OCI-LY7 (cell line): ENCODE measurements at regions not wholly inside any gene's neighbourhood (a gene's known extent, or its start where the extent isn't known, plus 50 kb on each side); places are given as distances from the start of the nearest gene placed in this dataset.

Experiments
- BruUV-seq: library from RNA; stranded (reverse); fragments of 400-500 nt; replicated peaks from 2 replicates; lab custom pipeline; 2021; lab: Mats Ljungman, UMichigan
- CTCF ChIA-PET: fragments of 300-600 bp; sonication (Branson Sonifier 250); formaldehyde crosslinking; loops from one replicate; lab custom pipeline; 2022; ENCODE audit warnings: antibody characterized with exemption; ENCODE audit not compliant: unreplicated experiment; lab: Charles Lee
- POLR2A ChIA-PET: fragments of 300-600 bp; sonication (Branson Sonifier 250); formaldehyde crosslinking; loops from one replicate; lab custom pipeline; 2022; ENCODE audit warnings: antibody characterized with exemption; lab: Charles Lee
- DNase-seq: peaks from one replicate; pipeline ENCODE4 v3.0.0-alpha.2; 2015; ENCODE audit warnings: low spot score
- H2AFZ ChIP-seq: fragments of 200-600 bp; sonication (generic), shearing (Covaris generic); 2 replicates; pipeline ENCODE4 v1.6.1; 2014; ENCODE audit warnings: mild to moderate bottlenecking, antibody characterized with exemption, low read length, moderate library complexity
- H3K27ac ChIP-seq: fragments of 200-600 bp; sonication (generic); 2 replicates; pipeline ENCODE4 v1.5.1; 2014; ENCODE audit warnings: mixed run types, low read depth, mild to moderate bottlenecking, moderate library complexity, low read length, inconsistent platforms; ENCODE audit not compliant: poor library complexity, severe bottlenecking
- H3K36me3 ChIP-seq: fragments of 200-600 bp; sonication (generic); 2 replicates; pipeline ENCODE4 v1.6.1; 2014; ENCODE audit warnings: mild to moderate bottlenecking, antibody characterized with exemption, low read length, moderate library complexity, mixed read lengths; ENCODE audit not compliant: insufficient read depth
- H3K4me1 ChIP-seq: fragments of 200-600 bp; sonication (generic); 2 replicates; pipeline ENCODE4 v1.5.1; 2014; ENCODE audit warnings: mild to moderate bottlenecking, low read length; ENCODE audit not compliant: insufficient read depth, poor library complexity, severe bottlenecking
- H3K4me2 ChIP-seq: fragments of 200-600 bp; sonication (generic); 2 replicates; pipeline ENCODE4 v1.6.1; 2014; ENCODE audit warnings: mild to moderate bottlenecking, low read length
- H3K4me3 ChIP-seq: fragments of 200-600 bp; sonication (generic); 2 replicates; pipeline ENCODE4 v1.5.1; 2014; ENCODE audit warnings: mild to moderate bottlenecking, low read depth, low read length; ENCODE audit not compliant: poor library complexity, severe bottlenecking
- H3K79me2 ChIP-seq: fragments of 200-600 bp; sonication (generic); 2 replicates; pipeline ENCODE4 v1.6.1; 2016; ENCODE audit warnings: low read depth, mild to moderate bottlenecking, low read length, moderate library complexity, mixed read lengths; ENCODE audit not compliant: insufficient read depth
- H3K9me2 ChIP-seq: fragments of 200-600 bp; sonication (generic); 2 replicates; pipeline ENCODE4 v1.6.1; 2016; ENCODE audit warnings: mild to moderate bottlenecking, low read length, mixed read lengths; ENCODE audit not compliant: insufficient read depth
- H3K9me3 ChIP-seq: fragments of 200-600 bp; sonication (generic); 2 replicates; pipeline ENCODE4 v1.6.1; 2014; ENCODE audit warnings: mild to moderate bottlenecking, mixed run types, low read length, mixed read lengths
- H4K20me1 ChIP-seq: fragments of 200-600 bp; sonication (generic); 2 replicates; pipeline ENCODE4 v1.6.1; 2014; ENCODE audit warnings: mild to moderate bottlenecking, antibody characterized with exemption, low read length, moderate library complexity, mixed read lengths; ENCODE audit not compliant: insufficient read depth
- CTCF ChIP-seq: fragments of 200-600 bp; sonication (generic); conservative IDR thresholded peaks from 2 replicates; pipeline ENCODE4 v1.5.1; 2014; ENCODE audit warnings: mild to moderate bottlenecking, antibody characterized with exemption, low read length, moderate library complexity, mixed read lengths
- EZH2phosphoT487 ChIP-seq: fragments of 200-600 bp; sonication (generic); IDR thresholded peaks from 2 replicates; pipeline ENCODE4 v1.6.1; 2018; ENCODE audit warnings: low read depth, borderline replicate concordance, mild to moderate bottlenecking, mixed run types, antibody characterized with exemption, low read length, moderate library complexity, mixed read lengths
- intact Hi-C: fragments of 100-400 bp; cut with micrococcal nuclease; formaldehyde crosslinking; loops from one replicate; pipeline ENCODE4 v1.10.0; 2022; ENCODE audit not compliant: unreplicated experiment

GRCh38 chr2:239600001-239600593 is 199.3 kb upstream of the HDAC4 start:
- no peak for DNase-seq
- intact Hi-C loops = no loop called here
- ChIA-PET CTCF (no interaction called here), POLR2A (no interaction called here)
- no peaks in the 10 kb centered on the region for H4K20me1 ChIP-seq
- H3K36me3 ChIP-seq = no peaks in the 10 kb centered on the region
- H3K9me2 ChIP-seq = no peaks in the 10 kb centered on the region
- no peaks in the 10 kb centered on the region for H3K9me3 ChIP-seq
- no peak overlapping the region for H3K4me3 ChIP-seq
- no peaks in the 10 kb centered on the region for H3K79me2 ChIP-seq
- H2AFZ ChIP-seq = no peak overlapping the region
- H3K4me2 ChIP-seq = no peak overlapping the region
- H3K4me1 ChIP-seq = no peaks in the 10 kb centered on the region
- no TSS peak for BruUV-seq
- TF ChIP-seq EZH2phosphoT487 (no peak), CTCF (no peak)
- no peak overlapping the region for H3K27ac ChIP-seq

GRCh38 chr2:239599299-239599698 is 198.5 kb upstream of the HDAC4 start:
- no TSS peak for BruUV-seq
- DNase-seq = no peak
- ChIA-PET CTCF (no interaction called here), POLR2A (no interaction called here)
- H3K27ac ChIP-seq = no peak overlapping the region
- H3K9me2 ChIP-seq = no peaks in the 10 kb centered on the region
- no peak overlapping the region for H2AFZ ChIP-seq
- H3K4me2 ChIP-seq = no peak overlapping the region
- H3K9me3 ChIP-seq = no peaks in the 10 kb centered on the region
- H4K20me1 ChIP-seq = no peaks in the 10 kb centered on the region
- no peaks in the 10 kb centered on the region for H3K79me2 ChIP-seq
- TF ChIP-seq CTCF = no peak
- TF ChIP-seq EZH2phosphoT487 = no peak
- H3K36me3 ChIP-seq = no peaks in the 10 kb centered on the region
- H3K4me1 ChIP-seq = no peaks in the 10 kb centered on the region
- intact Hi-C loops = no loop called here
- H3K4me3 ChIP-seq = no peak overlapping the region

GRCh38 chr2:239598732-239599090 is 197.9 kb upstream of the HDAC4 start:
- CTCF ChIA-PET = no interaction called here
- Histone ChIP-seq H3K4me1 (no peaks in the 10 kb centered on the region), H3K9me2 (no peaks in the 10 kb centered on the region), H3K27ac (no peak overlapping the region), H3K9me3 (no peaks in the 10 kb centered on the region), H3K4me3 (no peak overlapping the region), H2AFZ (no peak overlapping the region), H4K20me1 (no peaks in the 10 kb centered on the region), H3K4me2 (no peak overlapping the region), H3K79me2 (no peaks in the 10 kb centered on the region), H3K36me3 (no peaks in the 10 kb centered on the region)
- intact Hi-C loops = no loop called here
- no TSS peak for BruUV-seq
- POLR2A ChIA-PET = no interaction called here
- TF ChIP-seq EZH2phosphoT487 (no peak), CTCF (no peak)
- no peak for DNase-seq
